Mesenteric fat pad (tissue), 1 donor: ENCODE measurements at regions not wholly inside any gene's neighbourhood (a gene's known extent, or its start where the extent isn't known, plus 50 kb on each side); places are given as distances from the start of the nearest gene placed in this dataset.

Source experiments
- DNase-seq: peaks from one replicate; pipeline ENCODE4 v3.0.0-alpha.2; 2020; ENCODE audit warnings: low spot score
- donor health status: DM: yes; HTN: yes; CAD: no.

GRCh38 chr3:107045791-107046190 is 331.4 kb upstream of the CCDC54 start:
- DNase-seq: no peak

GRCh38 chr3:107055181-107055942 is 321.9 kb upstream of the CCDC54 start:
- no peak for DNase-seq

DNA sequence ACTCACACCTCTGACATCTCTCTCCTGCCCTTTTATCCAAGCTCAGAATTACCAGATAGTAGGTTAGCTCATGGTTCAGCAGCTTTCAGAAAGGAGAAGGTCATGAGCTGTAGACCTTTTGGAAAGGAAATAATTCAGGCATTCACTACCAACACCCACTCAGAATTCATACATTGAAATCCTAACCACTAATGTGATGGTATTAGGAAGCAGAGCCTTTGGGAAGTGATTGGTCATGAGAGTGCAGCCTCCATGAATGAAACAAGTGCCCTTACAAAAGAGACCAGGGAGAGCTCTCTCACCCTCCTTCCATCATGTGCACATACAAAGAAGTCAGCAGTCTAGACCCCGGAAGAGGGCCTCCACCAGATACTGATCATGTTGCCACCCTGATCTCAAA is 315.8 kb upstream of the CCDC54 start:
- DNase-seq: no peak

DNA sequence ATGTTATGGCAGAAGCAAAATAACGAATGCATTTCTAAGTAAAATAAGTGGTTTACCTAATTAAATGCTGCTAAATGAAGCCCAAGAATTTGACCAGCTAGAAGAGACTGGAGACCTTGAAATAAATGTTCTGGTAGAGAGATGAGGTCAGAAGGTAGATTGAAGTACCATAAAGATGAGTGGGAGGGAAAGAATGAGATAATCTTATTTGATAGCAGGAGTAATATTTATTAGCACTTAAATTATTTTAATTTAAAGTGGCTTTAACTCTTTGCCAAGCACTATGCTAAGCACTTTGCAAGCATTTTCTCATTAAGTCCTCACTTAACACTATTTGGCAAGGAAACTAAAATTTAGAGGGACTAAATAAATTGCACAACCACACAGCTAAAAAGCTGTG is 314.9 kb upstream of the CCDC54 start:
- no peak for DNase-seq

DNA sequence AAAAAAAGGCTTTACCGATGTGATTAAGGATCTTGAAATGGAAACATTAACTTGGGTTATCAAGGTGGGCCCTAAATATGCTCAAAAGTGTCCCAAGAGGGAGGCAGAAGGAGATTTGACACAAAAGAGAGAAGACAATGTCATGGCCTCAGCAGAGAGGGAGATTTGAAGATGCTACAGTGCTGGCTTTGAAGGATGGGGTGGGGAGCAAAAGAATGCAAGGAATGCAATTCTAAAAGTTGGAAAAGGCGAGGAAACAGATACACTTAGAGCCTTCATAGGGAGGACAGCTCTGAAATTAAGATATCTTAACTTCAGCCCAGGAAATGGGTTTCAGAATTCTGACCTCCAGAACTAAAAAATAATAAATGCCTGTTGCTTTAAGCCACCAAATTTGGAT is 314.5 kb upstream of the CCDC54 start:
- DNase-seq: no peak

DNA sequence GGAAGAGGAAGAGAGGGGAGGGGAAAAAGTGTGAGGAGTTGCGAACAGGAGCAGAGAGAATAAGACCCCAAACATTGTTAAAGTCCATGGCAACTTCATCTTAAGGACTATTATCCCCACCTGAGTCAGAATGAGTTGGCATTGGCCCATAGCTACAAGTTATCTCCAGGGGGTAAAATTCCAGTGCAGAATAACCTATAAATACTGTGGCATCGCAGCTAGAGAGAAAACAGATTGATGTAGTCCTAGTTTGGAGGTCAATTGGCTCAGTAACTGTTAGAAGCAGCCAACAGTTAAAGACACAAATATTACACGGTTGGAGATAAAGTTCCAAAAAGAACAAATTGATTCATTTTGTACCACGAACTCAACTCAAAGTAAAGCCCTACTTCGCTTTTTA is 313.9 kb upstream of the CCDC54 start:
- no peak for DNase-seq

DNA sequence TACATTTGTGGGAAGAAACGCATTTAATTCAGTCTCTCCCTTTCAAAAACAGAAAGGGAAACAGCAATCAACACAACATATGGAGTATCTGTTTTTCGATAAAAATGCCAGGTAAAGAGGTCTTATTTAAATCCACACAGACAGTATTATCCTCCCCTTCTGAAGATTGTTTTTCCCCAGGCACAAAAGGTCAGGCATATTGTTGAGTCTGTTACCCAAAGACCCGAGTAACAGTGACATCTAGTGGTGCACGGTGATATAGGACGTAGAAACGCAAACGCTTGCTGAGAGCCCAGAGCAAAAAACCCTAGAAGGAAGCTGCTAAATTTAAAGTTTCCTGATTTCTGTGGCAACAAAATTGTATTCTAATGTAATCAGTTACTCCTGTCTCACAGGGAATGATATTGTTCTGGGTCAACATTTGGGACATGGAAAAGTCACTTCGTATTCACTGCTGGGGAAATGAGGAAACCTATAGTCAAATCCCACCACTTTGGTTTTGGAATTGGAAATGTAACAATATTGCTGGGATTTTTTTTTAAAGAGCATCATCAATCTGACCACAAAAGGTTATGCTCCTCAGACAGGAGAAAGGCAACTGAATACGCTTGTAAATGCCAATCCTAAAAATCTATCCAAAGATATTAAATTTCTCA is 312.7 kb upstream of the CCDC54 start:
- no peak for DNase-seq

DNA sequence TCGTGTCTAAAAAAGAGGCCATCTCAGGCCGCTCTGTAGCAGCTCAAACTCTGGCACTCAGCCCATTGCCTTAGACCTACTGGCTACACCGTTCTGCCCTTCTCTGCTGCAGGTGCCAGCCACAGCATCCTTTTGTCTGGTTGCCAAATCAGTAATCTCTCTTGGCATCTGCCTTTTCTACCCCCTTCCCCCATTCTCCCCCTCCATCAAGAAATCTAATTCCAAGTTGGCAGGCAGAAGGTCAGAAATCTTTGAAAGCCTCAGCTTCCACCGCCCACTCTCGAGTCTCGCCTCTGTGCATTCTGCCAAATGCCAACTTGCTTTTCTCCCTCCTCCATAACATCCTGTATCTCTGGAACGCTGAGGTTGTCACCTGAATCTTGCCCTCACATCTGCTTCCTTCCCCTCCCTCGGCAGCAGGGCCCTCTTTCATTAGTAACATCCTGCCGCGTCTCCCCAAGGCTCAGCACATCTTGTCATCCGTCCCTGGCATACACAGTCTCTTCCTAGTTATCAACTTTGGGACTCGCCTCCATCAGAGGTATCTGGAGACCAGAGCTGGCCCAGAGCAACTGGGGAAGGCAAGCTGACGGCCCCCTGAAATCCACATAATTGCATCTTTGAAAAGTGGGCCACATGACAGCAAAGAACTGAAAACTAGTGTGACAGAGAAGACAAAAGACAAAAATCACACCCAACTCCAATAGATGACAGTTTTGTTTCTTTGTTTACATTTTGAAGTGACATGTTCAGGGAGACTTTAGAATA is 312.0 kb upstream of the CCDC54 start:
- DNase-seq: no peak

- no peak for DNase-seq
These were observed 309.8 kb upstream of the CCDC54 start for GRCh38 chr3:107067421-107067820.

- DNase-seq: no peak
These were observed 308.3 kb upstream of the CCDC54 start for GRCh38 chr3:107068980-107069379.

- DNase-seq: no peak
These were observed 300.3 kb upstream of the CCDC54 start for GRCh38 chr3:107076946-107077345.

GRCh38 chr3:107077391-107077790 is 299.8 kb upstream of the CCDC54 start:
- DNase-seq: no peak

- DNase-seq: no peak
These were observed 294.7 kb upstream of the CCDC54 start for GRCh38 chr3:107082527-107082926.

DNA sequence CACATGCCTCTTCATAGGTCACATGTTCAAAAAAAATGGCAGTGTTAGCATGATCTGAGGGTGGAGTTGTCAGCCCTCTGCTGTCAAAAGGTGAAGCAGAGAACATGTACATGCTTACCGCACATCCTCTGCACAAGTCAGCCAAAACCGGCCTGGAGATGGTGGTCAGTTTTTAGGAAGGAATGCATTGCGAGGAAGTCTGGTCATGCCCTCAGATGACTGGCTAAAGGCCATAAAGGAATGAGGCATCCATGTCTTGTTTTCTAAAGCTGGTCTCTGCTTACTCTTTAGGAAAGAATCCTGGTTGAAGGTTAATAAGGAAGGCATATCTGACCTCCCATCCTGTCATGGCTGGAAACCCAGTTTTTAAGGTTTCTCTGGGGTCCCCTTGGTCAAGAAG is 292.0 kb upstream of the CCDC54 start:
- DNase-seq: no peak

DNA sequence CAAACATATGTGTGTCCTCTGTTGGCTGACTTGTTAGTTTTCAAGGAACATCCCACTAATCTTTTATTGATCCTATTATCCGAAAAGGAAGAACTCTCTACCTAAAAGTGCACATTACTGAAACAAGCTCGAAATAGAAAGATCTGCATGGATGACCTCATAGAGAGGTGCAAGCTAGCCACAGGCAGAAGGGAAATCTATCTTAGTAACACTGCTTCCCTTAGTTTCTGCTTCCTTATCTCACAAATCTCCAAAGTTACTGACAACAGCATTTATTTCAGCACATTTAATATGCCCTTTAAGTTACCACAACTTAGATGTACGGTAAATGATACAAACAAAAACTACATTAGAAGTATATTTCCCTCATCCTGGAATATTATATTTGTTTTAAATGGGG is 285.1 kb upstream of the CCDC54 start:
- DNase-seq: no peak

GRCh38 chr3:107098864-107099263 is 278.4 kb upstream of the CCDC54 start:
- no peak for DNase-seq

GRCh38 chr3:107100137-107100536 is 277.1 kb upstream of the CCDC54 start:
- DNase-seq: no peak

- no peak for DNase-seq
These were observed 276.7 kb upstream of the CCDC54 start for GRCh38 chr3:107100573-107100972.

- no peak for DNase-seq
These were observed 273.5 kb upstream of the CCDC54 start for GRCh38 chr3:107103786-107104185.

DNA sequence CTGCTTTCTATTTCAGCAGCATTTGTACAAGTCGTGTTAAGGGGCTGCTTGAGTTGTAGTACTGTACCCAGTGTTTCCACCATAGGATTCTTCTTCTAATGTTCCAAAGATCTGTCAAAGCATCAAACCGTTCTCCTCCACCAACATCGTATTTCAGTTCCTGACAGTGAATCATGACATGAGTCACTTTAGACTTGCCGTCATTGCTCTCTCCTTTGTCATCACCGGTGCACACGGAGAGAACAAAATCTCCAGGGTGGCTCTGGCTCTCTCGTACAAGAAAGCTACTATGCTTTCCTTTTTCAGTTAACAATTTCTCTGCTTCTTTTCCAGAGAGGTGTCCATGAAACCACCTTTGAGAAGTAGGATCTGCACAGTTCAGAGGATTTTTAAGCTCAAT is 270.9 kb upstream of the CCDC54 start:
- DNase-seq: no peak

- no peak for DNase-seq
These were observed 270.3 kb upstream of the CCDC54 start for GRCh38 chr3:107106907-107107306.

GRCh38 chr3:107110596-107111305 is 266.5 kb upstream of the CCDC54 start:
- DNase-seq: no peak
